ENCODE measurements at regions not wholly inside any gene's neighbourhood (a gene's known extent, or its start where the extent isn't known, plus 50 kb on each side); places are given as distances from the start of the nearest gene placed in this dataset.

DNA sequence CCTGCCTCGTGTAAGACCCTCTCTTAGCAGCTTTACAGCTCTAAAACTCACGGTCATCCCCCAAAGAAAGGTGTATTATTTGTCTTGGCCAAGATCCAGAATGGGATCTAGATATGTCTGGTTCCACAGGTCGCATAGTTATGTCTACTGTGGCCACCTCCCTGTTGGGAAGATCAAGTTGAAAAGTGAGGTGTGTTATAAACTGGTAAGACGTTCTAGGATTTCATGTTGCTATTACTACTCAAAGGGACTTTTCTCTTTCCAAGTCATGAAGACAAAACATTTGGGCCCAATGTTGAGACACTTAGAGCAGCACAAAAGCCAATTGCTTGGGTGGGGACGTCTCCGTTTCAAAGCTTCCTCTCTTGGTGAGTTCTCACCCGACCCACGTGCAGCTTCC lies 766.0 kb downstream of the RNF144A start:
- TF ChIP-seq POLR2A (IDR thresholded peaks at IDR 0.05): no peak
- TF ChIP-seq, protein P1, sequence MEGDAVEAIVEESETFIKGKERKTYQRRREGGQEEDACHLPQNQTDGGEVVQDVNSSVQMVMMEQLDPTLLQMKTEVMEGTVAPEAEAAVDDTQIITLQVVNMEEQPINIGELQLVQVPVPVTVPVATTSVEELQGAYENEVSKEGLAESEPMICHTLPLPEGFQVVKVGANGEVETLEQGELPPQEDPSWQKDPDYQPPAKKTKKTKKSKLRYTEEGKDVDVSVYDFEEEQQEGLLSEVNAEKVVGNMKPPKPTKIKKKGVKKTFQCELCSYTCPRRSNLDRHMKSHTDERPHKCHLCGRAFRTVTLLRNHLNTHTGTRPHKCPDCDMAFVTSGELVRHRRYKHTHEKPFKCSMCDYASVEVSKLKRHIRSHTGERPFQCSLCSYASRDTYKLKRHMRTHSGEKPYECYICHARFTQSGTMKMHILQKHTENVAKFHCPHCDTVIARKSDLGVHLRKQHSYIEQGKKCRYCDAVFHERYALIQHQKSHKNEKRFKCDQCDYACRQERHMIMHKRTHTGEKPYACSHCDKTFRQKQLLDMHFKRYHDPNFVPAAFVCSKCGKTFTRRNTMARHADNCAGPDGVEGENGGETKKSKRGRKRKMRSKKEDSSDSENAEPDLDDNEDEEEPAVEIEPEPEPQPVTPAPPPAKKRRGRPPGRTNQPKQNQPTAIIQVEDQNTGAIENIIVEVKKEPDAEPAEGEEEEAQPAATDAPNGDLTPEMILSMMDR (IDR thresholded peaks at IDR 0.05): no peak
